ENCODE measurements at regions not wholly inside any gene's neighbourhood (a gene's known extent, or its start where the extent isn't known, plus 50 kb on each side); places are given as distances from the start of the nearest gene placed in this dataset.

- no peak for TF ChIP-seq ZNF260 (CRISPR knock-in tag; IDR thresholded peaks at IDR 0.05; ENCODE audit: borderline replicate concordance, low read depth)
- TF ChIP-seq MAFG (CRISPR knock-in tag; IDR thresholded peaks at IDR 0.05): no peak
- no peak for TF ChIP-seq REPIN1 (CRISPR knock-in tag; IDR thresholded peaks at IDR 0.05; ENCODE audit: borderline replicate concordance, low read depth)
- TF ChIP-seq IRF1 (CRISPR knock-in tag; IDR thresholded peaks at IDR 0.05; ENCODE audit: low read depth): no peak
- TF ChIP-seq ZFP37 (CRISPR knock-in tag; IDR thresholded peaks at IDR 0.05; ENCODE audit: borderline replicate concordance): no peak
- no peak for TF ChIP-seq ZMYM3 (CRISPR knock-in tag; IDR thresholded peaks at IDR 0.05)
- TF ChIP-seq SUZ12 (IDR thresholded peaks at IDR 0.05; ENCODE audit: low read depth, low read length): no peak
- TF ChIP-seq REL (CRISPR knock-in tag; conservative IDR thresholded peaks at IDR 0.05): no peak
- TF ChIP-seq RORA (CRISPR knock-in tag; IDR thresholded peaks at IDR 0.05): no peak
- TF ChIP-seq BRCA1 (CRISPR knock-in tag; IDR thresholded peaks at IDR 0.05): no peak
- TF ChIP-seq PRDM4 (CRISPR knock-in tag; IDR thresholded peaks at IDR 0.05; ENCODE audit: borderline replicate concordance): no peak
These were observed 268.8 kb upstream of the WWC1 start (continued) for GRCh38 chr5:168022446-168023169.
